ENCODE measurements at regions not wholly inside any gene's neighbourhood (a gene's known extent, or its start where the extent isn't known, plus 50 kb on each side); places are given as distances from the start of the nearest gene placed in this dataset.

DNA sequence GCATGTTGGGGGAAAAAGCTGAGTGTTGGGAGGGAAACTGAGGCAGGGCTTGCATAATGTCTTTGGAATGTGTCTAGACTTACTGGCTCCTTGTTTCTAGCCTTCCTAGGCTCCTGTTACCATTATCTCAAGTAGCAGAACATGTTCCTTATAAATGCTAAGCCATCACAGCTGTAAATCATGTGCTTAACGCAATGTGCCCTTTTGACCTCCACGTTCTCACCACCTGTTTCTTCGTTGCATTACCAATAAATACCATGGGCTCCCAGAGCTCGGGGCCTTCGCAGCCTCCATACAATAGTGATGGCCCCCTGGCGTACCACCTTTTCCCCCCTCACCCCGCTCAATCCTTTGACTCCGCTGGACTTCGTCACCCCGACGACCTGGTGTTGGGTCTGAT lies 54.0 kb upstream of the CWC22 start:
- DNase-seq (ENCODE audit: low read depth): no peak

DNA sequence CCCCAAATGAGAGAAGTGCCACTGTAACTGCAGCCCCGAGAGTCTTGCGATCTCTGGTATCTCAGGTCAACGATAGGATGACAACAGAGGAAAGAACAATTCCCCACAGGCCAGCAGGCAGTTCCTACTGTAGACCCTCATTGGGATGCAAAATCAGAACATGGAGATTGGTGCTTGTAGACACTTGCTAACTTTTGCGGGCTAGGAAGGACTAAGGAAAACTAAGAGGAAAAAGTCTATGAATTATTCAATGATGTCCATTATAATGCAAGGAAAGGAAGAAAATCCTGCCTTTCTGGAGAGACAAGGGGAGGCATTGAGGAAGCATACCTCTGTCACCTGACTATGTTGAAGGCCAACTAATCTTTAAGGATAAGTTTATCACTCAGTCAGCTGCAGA lies 51.9 kb upstream of the CWC22 start:
- DNase-seq (ENCODE audit: low read depth): no peak

DNA sequence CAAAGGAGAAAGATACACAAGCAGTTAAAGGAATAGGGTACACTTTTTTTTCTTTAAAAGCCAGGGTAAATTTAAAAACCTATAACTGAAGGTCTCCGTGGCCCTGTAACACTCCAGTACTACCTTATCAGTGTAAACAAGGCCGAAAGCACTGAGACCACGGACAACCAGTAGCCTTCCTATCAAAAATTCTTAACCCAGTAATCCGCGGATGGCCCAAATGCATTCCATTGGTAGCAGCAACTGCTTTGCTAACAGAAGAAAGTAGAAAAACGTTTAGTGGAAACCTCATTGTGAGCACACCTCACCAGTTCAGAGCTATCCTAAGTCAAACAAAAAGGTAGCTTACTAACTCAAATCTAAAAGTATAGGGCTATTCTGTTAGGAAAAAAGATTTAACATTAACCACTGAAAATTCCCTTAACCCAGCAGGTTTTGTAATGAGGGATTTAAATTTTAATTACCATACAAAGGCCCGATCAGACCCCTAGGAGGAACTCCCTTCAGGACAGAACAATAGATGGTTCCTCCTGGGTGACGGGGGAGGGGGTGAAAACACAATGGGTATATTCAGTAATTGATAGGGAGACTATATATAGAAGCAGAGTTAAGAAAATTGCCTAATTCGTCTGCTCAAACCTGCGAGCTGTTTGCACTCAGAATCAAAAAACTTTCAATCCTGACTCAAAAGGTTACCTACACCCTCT lies 50.8 kb upstream of the CWC22 start:
- no peak for DNase-seq (ENCODE audit: low read depth)

All from fibroblast of gingiva (primary cell).